ENCODE measurements at regions not wholly inside any gene's neighbourhood (a gene's known extent, or its start where the extent isn't known, plus 50 kb on each side); places are given as distances from the start of the nearest gene placed in this dataset.

DNA sequence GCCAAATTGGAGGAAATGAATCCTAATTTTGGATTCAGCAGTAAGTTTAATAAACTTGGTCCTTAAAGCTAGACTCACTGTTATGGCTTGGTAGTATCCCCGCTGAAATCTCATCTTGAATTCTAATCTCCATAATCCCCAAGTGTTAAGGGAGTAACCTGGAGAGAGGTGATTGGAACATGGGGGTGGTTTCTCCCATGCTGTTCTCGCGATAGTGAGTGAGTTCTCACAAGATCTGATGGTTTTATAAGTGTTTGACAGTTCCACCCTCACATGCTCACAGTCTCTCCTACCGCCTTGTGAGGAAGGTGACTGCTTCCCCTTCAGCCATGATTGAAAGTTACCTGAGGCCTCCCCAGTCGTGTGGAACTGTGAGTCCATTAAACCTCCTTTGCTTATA is 824.5 kb upstream of the WWC1 start:
- DNase-seq (ENCODE audit: low spot score): no peak
- WGBS: 77% methylated on average over 5 of the region's 5 CpGs
- Histone ChIP-seq H3K4me1 (ENCODE audit: control insufficient read depth in 4 of 4, insufficient read depth in 4 of 4, low read length in 3 of 4) (no peaks in the 10 kb centered on the region), H3K27me3 (ENCODE audit: control insufficient read depth in 4 of 4, insufficient read depth in 4 of 4, low read length in 3 of 4) (no peaks in the 10 kb centered on the region), H3K9me3 (ENCODE audit: control insufficient read depth in 4 of 4, low read length in 3 of 4) (no peaks in the 10 kb centered on the region), H3K9ac (ENCODE audit: low read depth in 1 of 2, low read length in 2 of 2) (no peak overlapping the region), H3K4me3 (ENCODE audit: low read depth in 1 of 3, low read length in 3 of 3) (no peak overlapping the region), H3K36me3 (ENCODE audit: control insufficient read depth in 4 of 4, insufficient read depth in 3 of 4, low read depth in 1 of 4, low read length in 3 of 4) (no peaks in the 10 kb centered on the region), H3K27ac (ENCODE audit: low read depth in 1 of 2, low read length in 2 of 2) (no peak overlapping the region)
- TF ChIP-seq GABPA (IDR thresholded peaks at IDR 0.05 in 1 of 2, conservative IDR thresholded peaks at IDR 0.05 in 1 of 2) (no peak), RAD21 (IDR thresholded peaks at IDR 0.05) (no peak), SP1 (IDR thresholded peaks at IDR 0.05) (no peak), RXRA (IDR thresholded peaks at IDR 0.05) (no peak)
- TF ChIP-seq, protein P1, sequence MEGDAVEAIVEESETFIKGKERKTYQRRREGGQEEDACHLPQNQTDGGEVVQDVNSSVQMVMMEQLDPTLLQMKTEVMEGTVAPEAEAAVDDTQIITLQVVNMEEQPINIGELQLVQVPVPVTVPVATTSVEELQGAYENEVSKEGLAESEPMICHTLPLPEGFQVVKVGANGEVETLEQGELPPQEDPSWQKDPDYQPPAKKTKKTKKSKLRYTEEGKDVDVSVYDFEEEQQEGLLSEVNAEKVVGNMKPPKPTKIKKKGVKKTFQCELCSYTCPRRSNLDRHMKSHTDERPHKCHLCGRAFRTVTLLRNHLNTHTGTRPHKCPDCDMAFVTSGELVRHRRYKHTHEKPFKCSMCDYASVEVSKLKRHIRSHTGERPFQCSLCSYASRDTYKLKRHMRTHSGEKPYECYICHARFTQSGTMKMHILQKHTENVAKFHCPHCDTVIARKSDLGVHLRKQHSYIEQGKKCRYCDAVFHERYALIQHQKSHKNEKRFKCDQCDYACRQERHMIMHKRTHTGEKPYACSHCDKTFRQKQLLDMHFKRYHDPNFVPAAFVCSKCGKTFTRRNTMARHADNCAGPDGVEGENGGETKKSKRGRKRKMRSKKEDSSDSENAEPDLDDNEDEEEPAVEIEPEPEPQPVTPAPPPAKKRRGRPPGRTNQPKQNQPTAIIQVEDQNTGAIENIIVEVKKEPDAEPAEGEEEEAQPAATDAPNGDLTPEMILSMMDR (IDR thresholded peaks at IDR 0.05; ENCODE audit: low read depth, low read length, missing input control): no peak
- TF ChIP-seq, protein P2, sequence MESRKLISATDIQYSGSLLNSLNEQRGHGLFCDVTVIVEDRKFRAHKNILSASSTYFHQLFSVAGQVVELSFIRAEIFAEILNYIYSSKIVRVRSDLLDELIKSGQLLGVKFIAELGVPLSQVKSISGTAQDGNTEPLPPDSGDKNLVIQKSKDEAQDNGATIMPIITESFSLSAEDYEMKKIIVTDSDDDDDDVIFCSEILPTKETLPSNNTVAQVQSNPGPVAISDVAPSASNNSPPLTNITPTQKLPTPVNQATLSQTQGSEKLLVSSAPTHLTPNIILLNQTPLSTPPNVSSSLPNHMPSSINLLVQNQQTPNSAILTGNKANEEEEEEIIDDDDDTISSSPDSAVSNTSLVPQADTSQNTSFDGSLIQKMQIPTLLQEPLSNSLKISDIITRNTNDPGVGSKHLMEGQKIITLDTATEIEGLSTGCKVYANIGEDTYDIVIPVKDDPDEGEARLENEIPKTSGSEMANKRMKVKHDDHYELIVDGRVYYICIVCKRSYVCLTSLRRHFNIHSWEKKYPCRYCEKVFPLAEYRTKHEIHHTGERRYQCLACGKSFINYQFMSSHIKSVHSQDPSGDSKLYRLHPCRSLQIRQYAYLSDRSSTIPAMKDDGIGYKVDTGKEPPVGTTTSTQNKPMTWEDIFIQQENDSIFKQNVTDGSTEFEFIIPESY (IDR thresholded peaks at IDR 0.05): no peak
- TF ChIP-seq, protein P3, sequence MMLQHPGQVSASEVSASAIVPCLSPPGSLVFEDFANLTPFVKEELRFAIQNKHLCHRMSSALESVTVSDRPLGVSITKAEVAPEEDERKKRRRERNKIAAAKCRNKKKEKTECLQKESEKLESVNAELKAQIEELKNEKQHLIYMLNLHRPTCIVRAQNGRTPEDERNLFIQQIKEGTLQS (IDR thresholded peaks at IDR 0.05): no peak
- TF ChIP-seq, protein P4, sequence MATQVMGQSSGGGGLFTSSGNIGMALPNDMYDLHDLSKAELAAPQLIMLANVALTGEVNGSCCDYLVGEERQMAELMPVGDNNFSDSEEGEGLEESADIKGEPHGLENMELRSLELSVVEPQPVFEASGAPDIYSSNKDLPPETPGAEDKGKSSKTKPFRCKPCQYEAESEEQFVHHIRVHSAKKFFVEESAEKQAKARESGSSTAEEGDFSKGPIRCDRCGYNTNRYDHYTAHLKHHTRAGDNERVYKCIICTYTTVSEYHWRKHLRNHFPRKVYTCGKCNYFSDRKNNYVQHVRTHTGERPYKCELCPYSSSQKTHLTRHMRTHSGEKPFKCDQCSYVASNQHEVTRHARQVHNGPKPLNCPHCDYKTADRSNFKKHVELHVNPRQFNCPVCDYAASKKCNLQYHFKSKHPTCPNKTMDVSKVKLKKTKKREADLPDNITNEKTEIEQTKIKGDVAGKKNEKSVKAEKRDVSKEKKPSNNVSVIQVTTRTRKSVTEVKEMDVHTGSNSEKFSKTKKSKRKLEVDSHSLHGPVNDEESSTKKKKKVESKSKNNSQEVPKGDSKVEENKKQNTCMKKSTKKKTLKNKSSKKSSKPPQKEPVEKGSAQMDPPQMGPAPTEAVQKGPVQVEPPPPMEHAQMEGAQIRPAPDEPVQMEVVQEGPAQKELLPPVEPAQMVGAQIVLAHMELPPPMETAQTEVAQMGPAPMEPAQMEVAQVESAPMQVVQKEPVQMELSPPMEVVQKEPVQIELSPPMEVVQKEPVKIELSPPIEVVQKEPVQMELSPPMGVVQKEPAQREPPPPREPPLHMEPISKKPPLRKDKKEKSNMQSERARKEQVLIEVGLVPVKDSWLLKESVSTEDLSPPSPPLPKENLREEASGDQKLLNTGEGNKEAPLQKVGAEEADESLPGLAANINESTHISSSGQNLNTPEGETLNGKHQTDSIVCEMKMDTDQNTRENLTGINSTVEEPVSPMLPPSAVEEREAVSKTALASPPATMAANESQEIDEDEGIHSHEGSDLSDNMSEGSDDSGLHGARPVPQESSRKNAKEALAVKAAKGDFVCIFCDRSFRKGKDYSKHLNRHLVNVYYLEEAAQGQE (IDR thresholded peaks at IDR 0.05): no peak

DNA sequence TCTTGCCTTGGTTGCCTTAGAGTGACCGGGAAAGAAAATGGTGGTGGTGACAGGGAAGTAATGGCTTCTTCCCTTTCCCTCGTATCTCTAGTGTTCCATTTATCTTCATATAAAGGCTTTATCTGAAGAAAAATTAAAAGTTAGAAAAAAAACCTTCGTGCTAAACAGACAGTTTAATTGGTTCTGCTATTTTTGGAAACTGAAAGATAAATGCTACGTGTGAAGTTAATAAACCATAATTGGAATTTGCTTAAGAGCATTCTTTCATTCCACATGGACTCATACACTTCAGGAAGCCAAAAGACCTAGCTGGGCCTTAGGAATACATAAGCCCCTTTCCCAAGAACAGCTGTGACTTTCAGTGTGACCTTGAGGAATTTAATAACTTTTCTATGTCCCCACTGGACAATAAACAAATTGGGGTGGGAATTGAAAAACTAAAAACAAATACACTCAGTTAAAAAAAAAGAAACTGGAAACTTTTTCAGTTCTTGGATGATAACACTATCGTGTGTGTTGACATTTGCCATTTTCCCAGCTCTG is 818.8 kb upstream of the WWC1 start:
- 75% methylated on average over 5 of the region's 5 CpGs for WGBS
- TF ChIP-seq YY1 (IDR thresholded peaks at IDR 0.05) (no peak), GABPA (IDR thresholded peaks at IDR 0.05 in 1 of 2, conservative IDR thresholded peaks at IDR 0.05 in 1 of 2) (no peak), SP1 (IDR thresholded peaks at IDR 0.05) (no peak), RAD21 (IDR thresholded peaks at IDR 0.05) (no peak), HNF4G (IDR thresholded peaks at IDR 0.05) (no peak), RXRA (IDR thresholded peaks at IDR 0.05) (no peak)
- TF ChIP-seq, protein P2 (IDR thresholded peaks at IDR 0.05): no peak
- TF ChIP-seq, protein P4 (IDR thresholded peaks at IDR 0.05): no peak
- TF ChIP-seq, protein P1 (IDR thresholded peaks at IDR 0.05; ENCODE audit: low read depth, low read length, missing input control): no peak
- Histone ChIP-seq H3K9me3 (ENCODE audit: control insufficient read depth in 4 of 4, low read length in 3 of 4) (no peaks in the 10 kb centered on the region), H3K27ac (ENCODE audit: low read depth in 1 of 2, low read length in 2 of 2) (no peak overlapping the region), H3K27me3 (ENCODE audit: control insufficient read depth in 4 of 4, insufficient read depth in 4 of 4, low read length in 3 of 4) (no peaks in the 10 kb centered on the region), H3K4me3 (ENCODE audit: low read depth in 1 of 3, low read length in 3 of 3) (no peak overlapping the region), H3K4me1 (ENCODE audit: control insufficient read depth in 4 of 4, insufficient read depth in 4 of 4, low read length in 3 of 4) (no peaks in the 10 kb centered on the region), H3K9ac (ENCODE audit: low read depth in 1 of 2, low read length in 2 of 2) (no peak overlapping the region), H3K36me3 (ENCODE audit: control insufficient read depth in 4 of 4, insufficient read depth in 3 of 4, low read depth in 1 of 4, low read length in 3 of 4) (no peaks in the 10 kb centered on the region)
- DNase-seq (ENCODE audit: low spot score): no peak

Measured in liver (tissue), 8 donors.